ENCODE measurements at regions not wholly inside any gene's neighbourhood (a gene's known extent, or its start where the extent isn't known, plus 50 kb on each side); places are given as distances from the start of the nearest gene placed in this dataset.

- DNase-seq (ENCODE audit: low read depth), result no peak
These were observed 242.3 kb downstream of the NSG2 start for GRCh38 chr5:174287761-174288160.

- DNase-seq (ENCODE audit: low read depth), result no peak
These were observed 242.9 kb downstream of the NSG2 start for GRCh38 chr5:174288439-174288838.

GRCh38 chr5:174291162-174291561, 245.7 kb downstream of the NSG2 start:
- DNase-seq (ENCODE audit: low read depth), result no peak

GRCh38 chr5:174292348-174292747, 246.8 kb downstream of the NSG2 start:
- DNase-seq (ENCODE audit: low read depth), result no peak

- DNase-seq (ENCODE audit: low read depth), result no peak
These were observed 247.5 kb downstream of the NSG2 start for GRCh38 chr5:174293006-174293405.

- DNase-seq (ENCODE audit: low read depth), result no peak
These were observed 248.0 kb downstream of the NSG2 start for GRCh38 chr5:174293481-174293880.

GRCh38 chr5:174294891-174295620, 249.6 kb downstream of the NSG2 start:
- DNase-seq (ENCODE audit: low read depth), result no peak

- DNase-seq (ENCODE audit: low read depth), result no peak
These were observed 250.4 kb downstream of the NSG2 start for GRCh38 chr5:174295702-174296436.

GRCh38 chr5:174300118-174300940, 254.8 kb downstream of the NSG2 start:
- DNase-seq (ENCODE audit: low read depth), result no peak

- DNase-seq (ENCODE audit: low read depth), result no peak
These were observed 255.6 kb downstream of the NSG2 start for GRCh38 chr5:174300941-174301761.

- DNase-seq (ENCODE audit: low read depth), result no peak
These were observed 256.5 kb downstream of the NSG2 start for GRCh38 chr5:174301848-174302625.

GRCh38 chr5:174303035-174303434, 257.5 kb downstream of the NSG2 start:
- no peak for DNase-seq (ENCODE audit: low read depth)

- no peak for DNase-seq (ENCODE audit: low read depth)
These were observed 258.0 kb downstream of the NSG2 start for GRCh38 chr5:174303437-174304045.

- DNase-seq (ENCODE audit: low read depth), result no peak
These were observed 259.8 kb downstream of the NSG2 start for GRCh38 chr5:174305241-174305681.

- DNase-seq (ENCODE audit: low read depth), result no peak
These were observed 261.0 kb downstream of the NSG2 start for GRCh38 chr5:174306345-174307030.

GRCh38 chr5:174307031-174307408, 261.5 kb downstream of the NSG2 start:
- DNase-seq (ENCODE audit: low read depth), result no peak

- no peak for DNase-seq (ENCODE audit: low read depth)
These were observed 262.3 kb downstream of the NSG2 start for GRCh38 chr5:174307656-174308271.

- DNase-seq (ENCODE audit: low read depth), result no peak
These were observed 263.8 kb downstream of the NSG2 start for GRCh38 chr5:174309131-174309795.

- no peak for DNase-seq (ENCODE audit: low read depth)
These were observed 264.7 kb downstream of the NSG2 start for GRCh38 chr5:174310243-174310642.

Data from forelimb muscle (tissue), 1 donor.